ENCODE measurements at regions not wholly inside any gene's neighbourhood (a gene's known extent, or its start where the extent isn't known, plus 50 kb on each side); places are given as distances from the start of the nearest gene placed in this dataset.

GRCh38 chr20:22915512-22915911 lies 119.6 kb upstream of the SSTR4 start:
- H3K9me3 ChIP-seq (ENCODE audit: control insufficient read depth in 4 of 4, low read length in 3 of 4) = peaks cover 0 to 4% (median 0%) of the 10 kb centered on the region in 4 donors
- H3K27me3 ChIP-seq (ENCODE audit: control insufficient read depth in 4 of 4, insufficient read depth in 4 of 4, low read length in 3 of 4) = no peaks in the 10 kb centered on the region
- DNase-seq (ENCODE audit: low spot score) = no peak
- H3K4me1 ChIP-seq (ENCODE audit: control insufficient read depth in 4 of 4, insufficient read depth in 4 of 4, low read length in 3 of 4) = no peaks in the 10 kb centered on the region
- no peaks in the 10 kb centered on the region for H3K36me3 ChIP-seq (ENCODE audit: control insufficient read depth in 4 of 4, insufficient read depth in 3 of 4, low read depth in 1 of 4, low read length in 3 of 4)
- 72% methylated on average over 2 of the region's 2 CpGs for WGBS
- no peak overlapping the region for H3K4me3 ChIP-seq (ENCODE audit: low read depth in 1 of 3, low read length in 3 of 3)
- no peak overlapping the region for H3K9ac ChIP-seq (ENCODE audit: low read depth in 1 of 2, low read length in 2 of 2)
- H3K27ac ChIP-seq (ENCODE audit: low read depth in 1 of 2, low read length in 2 of 2) = no peak overlapping the region
- TF ChIP-seq CTCF (IDR thresholded peaks at IDR 0.05; ENCODE audit: low read depth, low read length, missing input control) = no peak
- TF ChIP-seq RAD21 (IDR thresholded peaks at IDR 0.05) = no peak
- no peak for TF ChIP-seq FOXA2 (IDR thresholded peaks at IDR 0.05)
- no peak for TF ChIP-seq HNF4G (IDR thresholded peaks at IDR 0.05)

GRCh38 chr20:22916021-22916842 lies 118.9 kb upstream of the SSTR4 start:
- Histone ChIP-seq H3K4me3 (ENCODE audit: low read depth in 1 of 3, low read length in 3 of 3) (no peak overlapping the region), H3K27me3 (ENCODE audit: control insufficient read depth in 4 of 4, insufficient read depth in 4 of 4, low read length in 3 of 4) (no peaks in the 10 kb centered on the region), H3K4me1 (ENCODE audit: control insufficient read depth in 4 of 4, insufficient read depth in 4 of 4, low read length in 3 of 4) (no peaks in the 10 kb centered on the region), H3K9me3 (ENCODE audit: control insufficient read depth in 4 of 4, low read length in 3 of 4) (peaks cover 0 to 4% (median 0%) of the 10 kb centered on the region in 4 donors), H3K9ac (ENCODE audit: low read depth in 1 of 2, low read length in 2 of 2) (no peak overlapping the region), H3K27ac (ENCODE audit: low read depth in 1 of 2, low read length in 2 of 2) (no peak overlapping the region), H3K36me3 (ENCODE audit: control insufficient read depth in 4 of 4, insufficient read depth in 3 of 4, low read depth in 1 of 4, low read length in 3 of 4) (no peaks in the 10 kb centered on the region)
- no peak for TF ChIP-seq HNF4G (IDR thresholded peaks at IDR 0.05)
- no peak for TF ChIP-seq SP1 (IDR thresholded peaks at IDR 0.05)
- TF ChIP-seq CTCF (IDR thresholded peaks at IDR 0.05; ENCODE audit: low read depth, low read length, missing input control) = no peak
- TF ChIP-seq REST (IDR thresholded peaks at IDR 0.05) = no peak
- TF ChIP-seq FOXA1 (IDR thresholded peaks at IDR 0.05) = no peak
- no peak for TF ChIP-seq JUND (IDR thresholded peaks at IDR 0.05)
- TF ChIP-seq RAD21 (IDR thresholded peaks at IDR 0.05) = no peak
- no peak for TF ChIP-seq EGR1 (IDR thresholded peaks at IDR 0.05; ENCODE audit: low read depth in 2 of 2)
- no peak for TF ChIP-seq MAX (IDR thresholded peaks at IDR 0.05)
- TF ChIP-seq HNF4A (conservative IDR thresholded peaks at IDR 0.05) = no peak
- TF ChIP-seq ATF3 (IDR thresholded peaks at IDR 0.05) = no peak
- no peak for TF ChIP-seq YY1 (IDR thresholded peaks at IDR 0.05)
- no peak for TF ChIP-seq NR2F2 (IDR thresholded peaks at IDR 0.05)
- TF ChIP-seq FOXA2 (IDR thresholded peaks at IDR 0.05) = no peak
- no peak for TF ChIP-seq TAF1 (conservative IDR thresholded peaks at IDR 0.05)
- TF ChIP-seq ZBTB33 (IDR thresholded peaks at IDR 0.05) = no peak
- no peak for TF ChIP-seq RXRA (IDR thresholded peaks at IDR 0.05)
- WGBS = 73% methylated on average over 12 of the region's 12 CpGs
- no peak for DNase-seq (ENCODE audit: low spot score)
